ENCODE measurements at regions not wholly inside any gene's neighbourhood (a gene's known extent, or its start where the extent isn't known, plus 50 kb on each side); places are given as distances from the start of the nearest gene placed in this dataset.

- peak; percentile 53 for TF ChIP-seq CTCF (IDR thresholded peaks at IDR 0.05; ENCODE audit: low read depth, low read length, missing input control)
- TF ChIP-seq REST (IDR thresholded peaks at IDR 0.05) = no peak
- TF ChIP-seq RAD21 (IDR thresholded peaks at IDR 0.05) = peak; percentile 73 to 80
- no peak for TF ChIP-seq TAF1 (conservative IDR thresholded peaks at IDR 0.05)
- no peak for TF ChIP-seq FOXA2 (IDR thresholded peaks at IDR 0.05)
Measured at GRCh38 chr2:211033765-211034164, 477.4 kb downstream of the CPS1 start.

All from liver (tissue), 3 donors.